Lung (tissue), 11 donors: ENCODE measurements at regions not wholly inside any gene's neighbourhood (a gene's known extent, or its start where the extent isn't known, plus 50 kb on each side); places are given as distances from the start of the nearest gene placed in this dataset.

Source experiments
- ATAC-seq: fragments of 200-7000 bp; cut with Tn5 transposase; one replicate; pipeline ENCODE4 v1.9.1; 2020; ENCODE audit warnings: moderate number of reproducible peaks; ENCODE audit not compliant: insufficient read depth, low FRiP score
- DNase-seq, 3 donors: peaks; one replicate each; pipeline ENCODE4 v3.0.0-alpha.2; 2013 to 2017
- H3K27ac ChIP-seq, 2 donors: one replicate each; pipeline ENCODE4 v1.5.1; 2013; ENCODE audit warnings: mild to moderate bottlenecking in 2 of 2, moderate library complexity in 2 of 2, control low read depth in 1 of 2, inconsistent platforms in 1 of 2, low read depth in 1 of 2, low read length in 1 of 2
- H3K27me3 ChIP-seq, 3 donors: one replicate each; pipeline ENCODE4 v1.5.1; 2013; ENCODE audit warnings: low read length in 2 of 3; ENCODE audit not compliant: control insufficient read depth in 3 of 3, insufficient read depth in 3 of 3
- H3K36me3 ChIP-seq, 4 donors: one replicate each; pipeline ENCODE4 v1.5.1; 2013; ENCODE audit warnings: low read length in 4 of 4, mild to moderate bottlenecking in 1 of 4, moderate library complexity in 1 of 4; ENCODE audit not compliant: control insufficient read depth in 4 of 4, insufficient read depth in 4 of 4
- H3K4me1 ChIP-seq, 5 donors: one replicate each; pipeline ENCODE4 v1.5.1; 2013; ENCODE audit warnings: low read length in 5 of 5, mild to moderate bottlenecking in 2 of 5, moderate library complexity in 1 of 5; ENCODE audit not compliant: control insufficient read depth in 5 of 5, insufficient read depth in 5 of 5
- H3K4me3 ChIP-seq: one replicate; pipeline ENCODE4 v1.5.1; 2013; ENCODE audit warnings: mild to moderate bottlenecking, control low read depth, moderate library complexity
- H3K9ac ChIP-seq, 2 donors: one replicate each; pipeline ENCODE4 v1.5.1; 2013; ENCODE audit warnings: low read length in 2 of 2, control low read depth in 1 of 2; ENCODE audit not compliant: insufficient read depth in 1 of 2
- H3K9me3 ChIP-seq, 4 donors: one replicate each; pipeline ENCODE4 v1.5.1; 2013; ENCODE audit warnings: low read length in 3 of 4, mild to moderate bottlenecking in 1 of 4, moderate library complexity in 1 of 4; ENCODE audit not compliant: control insufficient read depth in 4 of 4, insufficient read depth in 3 of 4
- WGBS, 2 donors: extraction: QIAGEN DNeasy Blood & Tissue Kit; methylation state at CpG; one replicate each; pipeline ENCODE4 v1.1.7; 2013; 5-methylcytosine and 5-hydroxymethylcytosine counted together
- TF ChIP-seq, protein P1 (sequence below): IDR thresholded peaks from 2 replicates; pipeline ENCODE4 v1.5.1; 2012; ENCODE audit warnings: mild to moderate bottlenecking; ENCODE audit errors: control extremely low read depth, extremely low read depth
- donor health status: control.
- donor health status: control.
- donor health status: Bipolar disorder and iron deficiency.
- donor health status: healthy.
- donor health status: DM: yes; HTN: yes; CAD: no.

DNA sequence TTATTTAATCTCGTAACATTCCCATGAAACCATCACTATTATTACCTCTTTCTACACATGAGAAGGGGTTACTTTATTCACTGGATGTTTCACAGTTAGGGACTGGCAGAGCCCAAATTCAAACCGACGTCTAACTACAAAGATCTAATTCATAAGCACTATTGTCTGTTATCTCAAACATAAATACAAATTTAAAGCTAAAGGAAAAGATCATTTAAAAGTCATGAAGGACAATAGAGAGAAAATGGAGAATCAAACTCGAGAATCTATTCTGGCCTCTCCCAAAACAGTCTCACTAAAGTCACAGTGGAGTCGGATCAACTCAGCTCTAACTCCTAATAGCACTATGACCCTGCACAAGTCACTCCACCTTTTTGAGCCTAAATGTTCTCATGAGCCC is 287.7 kb downstream of the ZIC4 start:
- H3K27me3 ChIP-seq = no peaks in the 10 kb centered on the region
- no peak overlapping the region for H3K27ac ChIP-seq
- TF ChIP-seq, protein P1, sequence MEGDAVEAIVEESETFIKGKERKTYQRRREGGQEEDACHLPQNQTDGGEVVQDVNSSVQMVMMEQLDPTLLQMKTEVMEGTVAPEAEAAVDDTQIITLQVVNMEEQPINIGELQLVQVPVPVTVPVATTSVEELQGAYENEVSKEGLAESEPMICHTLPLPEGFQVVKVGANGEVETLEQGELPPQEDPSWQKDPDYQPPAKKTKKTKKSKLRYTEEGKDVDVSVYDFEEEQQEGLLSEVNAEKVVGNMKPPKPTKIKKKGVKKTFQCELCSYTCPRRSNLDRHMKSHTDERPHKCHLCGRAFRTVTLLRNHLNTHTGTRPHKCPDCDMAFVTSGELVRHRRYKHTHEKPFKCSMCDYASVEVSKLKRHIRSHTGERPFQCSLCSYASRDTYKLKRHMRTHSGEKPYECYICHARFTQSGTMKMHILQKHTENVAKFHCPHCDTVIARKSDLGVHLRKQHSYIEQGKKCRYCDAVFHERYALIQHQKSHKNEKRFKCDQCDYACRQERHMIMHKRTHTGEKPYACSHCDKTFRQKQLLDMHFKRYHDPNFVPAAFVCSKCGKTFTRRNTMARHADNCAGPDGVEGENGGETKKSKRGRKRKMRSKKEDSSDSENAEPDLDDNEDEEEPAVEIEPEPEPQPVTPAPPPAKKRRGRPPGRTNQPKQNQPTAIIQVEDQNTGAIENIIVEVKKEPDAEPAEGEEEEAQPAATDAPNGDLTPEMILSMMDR = no peak
- no peaks in the 10 kb centered on the region for H3K9me3 ChIP-seq
- WGBS, 2 donors = 67 to 73% methylated on average over 5 of the region's 5 CpGs
- H3K36me3 ChIP-seq = no peaks in the 10 kb centered on the region
- no peak overlapping the region for H3K9ac ChIP-seq
- ATAC-seq (no peak), DNase-seq (no peak)
- H3K4me3 ChIP-seq = no peak overlapping the region
- H3K4me1 ChIP-seq = peaks cover 0 to 10% (median 0%) of the 10 kb centered on the region in 5 donors

DNA sequence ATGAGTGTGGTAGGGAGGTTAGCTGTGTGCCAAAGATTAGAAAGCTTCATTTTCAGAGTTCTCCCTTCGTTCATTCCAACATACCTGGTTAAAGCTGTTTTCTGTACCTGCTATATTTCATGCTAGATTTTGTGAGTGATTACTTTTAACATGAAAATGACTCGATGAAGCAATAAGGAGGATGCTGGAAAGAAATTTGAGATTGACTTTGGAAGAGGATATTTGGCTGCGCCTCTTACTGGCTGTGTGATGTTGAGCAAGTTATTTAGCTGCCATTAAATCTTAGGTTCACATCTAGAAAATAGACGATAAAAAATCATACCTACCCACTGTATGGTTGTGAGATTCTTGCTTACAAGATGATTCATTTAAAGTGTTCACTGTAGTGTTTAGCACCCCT is 288.7 kb downstream of the ZIC4 start:
- WGBS, 2 donors = 73 to 74% methylated on average over 4 of the region's 4 CpGs
- DNase-seq (no peak), ATAC-seq (no peak)
- Histone ChIP-seq H3K27me3 (no peaks in the 10 kb centered on the region), H3K36me3 (no peaks in the 10 kb centered on the region), H3K4me3 (no peak overlapping the region), H3K9me3 (no peaks in the 10 kb centered on the region), H3K4me1 (peaks cover 0 to 10% (median 0%) of the 10 kb centered on the region in 5 donors), H3K9ac (no peak overlapping the region), H3K27ac (no peak overlapping the region)
- TF ChIP-seq, protein P1 = no peak

DNA sequence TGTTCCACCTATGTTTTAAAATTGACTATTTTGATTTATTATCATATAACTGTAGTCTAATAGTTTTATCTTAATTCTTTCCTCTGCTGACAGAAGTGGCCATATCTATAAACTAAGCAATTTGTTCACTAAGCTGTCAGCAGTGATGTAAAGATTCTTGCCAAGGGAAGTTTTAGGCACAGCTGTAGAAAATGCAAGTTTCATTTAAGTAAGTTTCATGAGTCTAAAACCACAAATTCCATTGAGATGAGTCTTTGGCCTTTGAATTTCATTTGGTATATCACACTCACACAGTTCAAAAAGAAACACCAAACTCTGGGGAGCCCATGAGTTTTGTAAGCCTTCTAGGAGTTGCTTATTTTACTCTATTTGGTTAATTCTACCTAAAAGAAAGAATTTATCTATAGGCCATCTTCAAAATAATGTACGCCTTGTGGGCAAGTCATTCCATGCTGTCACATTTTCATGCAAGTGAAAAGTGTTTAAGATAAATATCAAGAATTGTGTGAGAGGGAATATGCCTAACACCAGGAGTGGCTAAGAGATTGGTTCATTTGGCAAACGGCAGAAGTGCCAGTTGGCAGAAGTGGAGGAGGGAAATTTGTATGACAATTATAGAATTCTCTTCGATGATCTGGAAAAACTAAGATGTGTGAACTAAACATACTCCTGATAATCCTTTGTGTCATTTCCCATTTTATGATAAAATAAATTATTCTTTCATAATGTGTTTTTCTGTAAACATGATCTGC is 292.9 kb downstream of the ZIC4 start:
- Histone ChIP-seq H3K9me3 (no peaks in the 10 kb centered on the region), H3K4me3 (no peak overlapping the region), H3K27me3 (no peaks in the 10 kb centered on the region), H3K36me3 (no peaks in the 10 kb centered on the region), H3K4me1 (no peaks in the 10 kb centered on the region), H3K27ac (no peak overlapping the region), H3K9ac (no peak overlapping the region)
- peak in 1 of 3 donors; percentile 6 for DNase-seq
- ATAC-seq = no peak
- WGBS, 2 donors = 87 to 91% methylated on average over 3 of the region's 3 CpGs
- TF ChIP-seq, protein P1 = no peak

DNA sequence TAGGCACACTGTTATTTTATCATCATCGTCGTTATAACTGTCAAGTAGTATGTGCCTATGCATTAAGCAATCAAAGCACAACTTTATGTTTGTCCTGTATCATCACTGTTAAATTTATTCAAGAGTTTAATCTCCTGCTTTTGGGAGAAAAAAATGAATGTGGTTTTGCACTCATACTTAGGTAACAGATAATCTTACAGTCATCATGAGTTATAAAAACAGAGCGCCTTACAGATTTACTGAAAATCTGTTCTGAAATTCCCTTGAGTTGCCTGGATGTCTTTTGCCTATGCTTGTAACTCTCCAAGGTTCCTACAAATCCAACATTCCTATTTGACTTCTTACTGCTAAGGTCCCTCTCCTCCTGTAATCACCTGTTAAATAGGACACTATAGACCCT is 307.3 kb downstream of the ZIC4 start:
- TF ChIP-seq, protein P1 = no peak
- no peak overlapping the region for H3K9ac ChIP-seq
- no peak for ATAC-seq
- DNase-seq = no peak
- no peak overlapping the region for H3K4me3 ChIP-seq
- H3K36me3 ChIP-seq = no peaks in the 10 kb centered on the region
- H3K9me3 ChIP-seq = peaks cover 0 to 1% (median 0%) of the 10 kb centered on the region in 4 donors
- no peak overlapping the region for H3K27ac ChIP-seq
- 95% methylated on average over 3 of the region's 3 CpGs for WGBS, 2 donors
- no peaks in the 10 kb centered on the region for H3K4me1 ChIP-seq
- H3K27me3 ChIP-seq = no peaks in the 10 kb centered on the region
